Left lung (tissue), 4 donors: ENCODE measurements at regions not wholly inside any gene's neighbourhood (a gene's known extent, or its start where the extent isn't known, plus 50 kb on each side); places are given as distances from the start of the nearest gene placed in this dataset.

Experiments
- ATAC-seq: fragments of 200-7000 bp; cut with Tn5 transposase; one replicate; pipeline ENCODE4 v1.9.1; 2020; ENCODE audit warnings: moderate library complexity
- DNase-seq, 4 donors: peaks; one replicate each; pipeline ENCODE4 v3.0.0-alpha.2; 2013 to 2020
- H3K27ac ChIP-seq, 2 donors: fragments of 200-600 bp; sonication (generic) in 1 of 2; one replicate each; pipeline versions ENCODE4 v1.5.0 to v1.8.0; 2020 to 2021
- H3K27me3 ChIP-seq, 2 donors: fragments of 200-600 bp; sonication (generic) in 1 of 2; one replicate each; pipeline versions ENCODE4 v1.5.0 to v1.8.0; 2020 to 2021
- H3K36me3 ChIP-seq, 2 donors: fragments of 200-600 bp; sonication (generic) in 1 of 2; one replicate each; pipeline versions ENCODE4 v1.5.0 to v1.8.0; 2020 to 2021
- H3K4me1 ChIP-seq, 2 donors: fragments of 200-600 bp; one replicate each; pipeline ENCODE4 v1.8.0; 2021
- H3K4me3 ChIP-seq, 2 donors: fragments of 200-600 bp; sonication (generic) in 1 of 2; one replicate each; pipeline versions ENCODE4 v1.5.0 to v1.8.0; 2020 to 2021; ENCODE audit warnings: mild to moderate bottlenecking in 1 of 2
- H3K9me3 ChIP-seq, 2 donors: fragments of 200-600 bp; sonication (generic) in 1 of 2; one replicate each; pipeline versions ENCODE4 v1.5.0 to v1.8.0; 2020 to 2021
- intact Hi-C, 2 donors: fragments of 100-400 bp; cut with DNase I; formaldehyde crosslinking; loops; one replicate each; pipeline versions ENCODE4 v1.11.2 to v1.14.2; 2022
- TF ChIP-seq, protein P1 (sequence below), 2 donors: fragments of 200-600 bp; sonication (generic) in 1 of 2; IDR thresholded peaks; one replicate each; pipeline versions ENCODE4 v1.5.0 to v1.8.0; 2021; ENCODE audit warnings: antibody characterized with exemption in 2 of 2
- donor health status: DM: no; HTN: yes; CAD: no.
- donor health status: DM: no; HTN: no; CAD: no.

DNA sequence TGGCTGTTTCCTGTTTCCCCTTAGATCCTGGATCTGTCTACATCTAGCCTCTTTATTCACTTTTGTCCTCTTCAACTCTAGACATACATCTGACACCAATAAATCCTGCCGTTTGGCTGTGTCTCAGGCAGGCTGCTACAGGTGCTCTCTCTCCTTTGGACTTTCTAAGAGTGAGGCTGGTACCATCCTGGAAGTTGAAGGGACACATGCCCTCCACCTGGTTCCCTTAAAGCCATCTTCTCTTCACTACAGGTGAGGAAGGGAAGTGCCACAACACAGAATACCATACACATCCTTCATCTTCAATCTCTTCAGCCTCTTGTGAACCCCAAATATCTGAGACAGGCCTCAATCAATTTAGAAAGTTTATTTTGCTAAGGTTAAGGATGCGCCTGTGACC is 137.9 kb downstream of the BACH1 start:
- H3K36me3 ChIP-seq = no peaks in the 10 kb centered on the region
- intact Hi-C loops = no loop called here
- H3K4me3 ChIP-seq = no peak overlapping the region
- ATAC-seq (no peak), DNase-seq (no peak)
- H3K9me3 ChIP-seq = no peaks in the 10 kb centered on the region
- no peaks in the 10 kb centered on the region for H3K27me3 ChIP-seq
- TF ChIP-seq, protein P1, sequence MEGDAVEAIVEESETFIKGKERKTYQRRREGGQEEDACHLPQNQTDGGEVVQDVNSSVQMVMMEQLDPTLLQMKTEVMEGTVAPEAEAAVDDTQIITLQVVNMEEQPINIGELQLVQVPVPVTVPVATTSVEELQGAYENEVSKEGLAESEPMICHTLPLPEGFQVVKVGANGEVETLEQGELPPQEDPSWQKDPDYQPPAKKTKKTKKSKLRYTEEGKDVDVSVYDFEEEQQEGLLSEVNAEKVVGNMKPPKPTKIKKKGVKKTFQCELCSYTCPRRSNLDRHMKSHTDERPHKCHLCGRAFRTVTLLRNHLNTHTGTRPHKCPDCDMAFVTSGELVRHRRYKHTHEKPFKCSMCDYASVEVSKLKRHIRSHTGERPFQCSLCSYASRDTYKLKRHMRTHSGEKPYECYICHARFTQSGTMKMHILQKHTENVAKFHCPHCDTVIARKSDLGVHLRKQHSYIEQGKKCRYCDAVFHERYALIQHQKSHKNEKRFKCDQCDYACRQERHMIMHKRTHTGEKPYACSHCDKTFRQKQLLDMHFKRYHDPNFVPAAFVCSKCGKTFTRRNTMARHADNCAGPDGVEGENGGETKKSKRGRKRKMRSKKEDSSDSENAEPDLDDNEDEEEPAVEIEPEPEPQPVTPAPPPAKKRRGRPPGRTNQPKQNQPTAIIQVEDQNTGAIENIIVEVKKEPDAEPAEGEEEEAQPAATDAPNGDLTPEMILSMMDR (IDR thresholded peaks at IDR 0.05) = no peak
- H3K27ac ChIP-seq = no peak overlapping the region
- H3K4me1 ChIP-seq = no peaks in the 10 kb centered on the region

- Histone ChIP-seq H3K4me1 (no peaks in the 10 kb centered on the region), H3K36me3 (no peaks in the 10 kb centered on the region), H3K27ac (no peak overlapping the region), H3K9me3 (no peaks in the 10 kb centered on the region), H3K27me3 (no peaks in the 10 kb centered on the region), H3K4me3 (no peak overlapping the region)
- no peak for DNase-seq
- intact Hi-C loops = no loop called here
- no peak for ATAC-seq
- TF ChIP-seq, protein P1 (IDR thresholded peaks at IDR 0.05) = no peak
Observed at GRCh38 chr21:29441651-29442050, 142.9 kb downstream of the BACH1 start.

GRCh38 chr21:29443411-29444010 is 144.8 kb downstream of the BACH1 start:
- intact Hi-C loops = no loop called here
- H3K9me3 ChIP-seq = peaks cover 0 to 7% of the 10 kb centered on the region in 2 donors
- no peak overlapping the region for H3K4me3 ChIP-seq
- no peaks in the 10 kb centered on the region for H3K27me3 ChIP-seq
- no peaks in the 10 kb centered on the region for H3K36me3 ChIP-seq
- no peak overlapping the region for H3K27ac ChIP-seq
- TF ChIP-seq, protein P1 (IDR thresholded peaks at IDR 0.05) = no peak
- DNase-seq (no peak), ATAC-seq (no peak)
- H3K4me1 ChIP-seq = no peaks in the 10 kb centered on the region

- DNase-seq = no peak
- Histone ChIP-seq H3K36me3 (no peaks in the 10 kb centered on the region), H3K9me3 (peaks cover 0 to 17% of the 10 kb centered on the region in 2 donors), H3K27me3 (no peaks in the 10 kb centered on the region), H3K4me1 (no peaks in the 10 kb centered on the region), H3K4me3 (no peak overlapping the region), H3K27ac (no peak overlapping the region)
- ATAC-seq = no peak
- TF ChIP-seq, protein P1 (IDR thresholded peaks at IDR 0.05) = no peak
- intact Hi-C loops = no loop called here
Observed at GRCh38 chr21:29448766-29449165, 150.0 kb downstream of the BACH1 start.

DNA sequence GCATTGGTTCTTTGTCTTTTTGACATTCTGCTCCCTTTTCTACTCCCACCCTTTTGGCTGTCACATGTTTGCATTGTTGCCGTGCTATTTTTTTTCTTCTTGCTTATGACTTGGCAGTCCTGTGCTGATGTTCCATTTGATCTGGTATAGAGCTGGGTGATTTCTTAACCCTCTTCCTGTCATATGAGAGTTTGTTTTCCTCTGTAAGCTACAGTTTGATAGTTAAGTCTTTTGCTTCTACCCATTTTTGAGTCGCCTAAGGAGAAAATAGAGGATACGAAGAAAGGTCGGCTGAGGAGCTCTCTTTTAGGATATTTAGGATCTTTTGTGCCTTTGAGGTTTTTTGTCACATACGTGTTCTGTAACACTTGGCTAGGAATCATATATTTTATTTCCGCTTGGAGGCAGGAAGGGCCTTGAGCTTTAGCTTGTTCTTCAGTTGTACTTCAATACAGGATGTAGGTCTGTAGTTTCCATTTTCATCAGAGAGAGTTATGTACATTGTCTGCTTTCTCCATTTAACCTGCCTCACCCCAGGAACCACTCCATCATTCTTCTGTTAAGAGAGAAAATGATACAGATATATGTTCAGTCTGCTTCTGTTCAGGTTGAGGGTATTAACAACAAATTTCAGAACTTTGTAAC is 150.7 kb downstream of the BACH1 start:
- no peaks in the 10 kb centered on the region for H3K4me1 ChIP-seq
- H3K9me3 ChIP-seq = peaks cover 0 to 17% of the 10 kb centered on the region in 2 donors
- no peaks in the 10 kb centered on the region for H3K27me3 ChIP-seq
- ATAC-seq (no peak), DNase-seq (no peak)
- no peak overlapping the region for H3K4me3 ChIP-seq
- no peaks in the 10 kb centered on the region for H3K36me3 ChIP-seq
- no peak overlapping the region for H3K27ac ChIP-seq
- intact Hi-C loops = no loop called here
- TF ChIP-seq, protein P1 (IDR thresholded peaks at IDR 0.05) = no peak
